ENCODE measurements at regions not wholly inside any gene's neighbourhood (a gene's known extent, or its start where the extent isn't known, plus 50 kb on each side); places are given as distances from the start of the nearest gene placed in this dataset.
"Not testable (repeated sequence)": the region's sequence is repeated elsewhere in the genome, so short reads cannot be mapped to it uniquely, and the experiment has no call there.

DNA sequence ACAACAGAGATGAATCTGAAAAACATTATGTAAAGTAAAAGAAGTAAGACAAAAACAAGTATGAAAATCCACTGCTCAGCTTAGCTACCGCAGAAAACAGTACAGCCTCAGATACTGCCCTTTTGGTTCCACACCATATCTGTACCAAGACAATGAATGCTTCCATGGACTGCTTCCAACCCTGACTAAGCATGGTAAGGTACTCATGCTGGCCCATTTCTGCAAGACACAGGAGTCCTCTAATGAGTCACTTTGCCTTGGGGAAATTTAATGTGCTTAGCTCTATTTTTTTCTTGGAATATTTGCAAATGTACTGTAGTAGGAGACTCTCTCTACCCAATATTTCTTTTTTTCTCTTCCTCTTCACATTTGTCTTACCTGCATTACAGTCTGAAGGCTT lies 931.7 kb upstream of the HS3ST1 start (continued):
- no peak for TF ChIP-seq BRD4 (IDR thresholded peaks at IDR 0.05)
- TF ChIP-seq RFX1 (IDR thresholded peaks at IDR 0.05) = no peak

DNA sequence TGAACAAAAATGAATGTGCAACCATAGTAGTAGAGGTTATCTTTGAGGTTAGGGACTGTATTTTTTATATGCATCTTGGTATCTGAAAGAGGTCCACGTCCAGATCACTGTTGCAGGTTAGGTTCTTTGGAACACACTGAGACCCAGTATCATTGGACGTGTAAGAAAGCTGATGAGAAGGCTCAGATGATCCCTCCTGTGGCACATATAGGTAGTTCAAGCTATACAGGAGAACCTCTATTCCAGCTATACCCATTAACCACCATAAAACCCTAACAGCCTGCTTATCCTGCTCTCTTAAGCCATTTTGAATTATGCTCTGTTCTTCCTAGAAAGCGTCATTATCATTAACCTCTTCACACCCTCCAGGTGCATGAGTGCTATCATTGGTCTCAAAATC lies 930.7 kb upstream of the HS3ST1 start:
- no peak for DNase-seq (ENCODE audit: extremely low read depth in 1 of 4, low spot score in 3 of 4)
- in situ Hi-C loops (cut with MboI) = no loop called here
- whole genome bisulfite sequencing (ENCODE audit: insufficient coverage, low coverage, missing lambda C conversion rate) = 0% methylated on average over 3 of the region's 3 CpGs
- no peaks in the 10 kb centered on the region for H3K27me3 ChIP-seq (ENCODE audit: control insufficient read depth in 2 of 2, insufficient read depth in 2 of 2, low read length in 2 of 2)
- FAIRE-seq = no peak
- POLR2A ChIA-PET = no interaction called here
- no peaks in the 10 kb centered on the region for H3K36me3 ChIP-seq (ENCODE audit: control insufficient read depth, insufficient read depth, low read length)
- no peak overlapping the region for H3K27ac ChIP-seq (ENCODE audit: extremely low read depth, low read depth, low read length)
- H3K4me2 ChIP-seq (ENCODE audit: insufficient read depth, low read length) = no peak overlapping the region
- H2AFZ ChIP-seq (ENCODE audit: low read depth, low read length) = no peak overlapping the region
- BruUV-seq (replicated peaks) = no TSS peak
- no peak overlapping the region for H3K4me3 ChIP-seq
- H3K4me1 ChIP-seq (replicated peaks in 1 of 2; ENCODE audit: control insufficient read depth in 2 of 2, insufficient read depth in 2 of 2, low read length in 2 of 2) = no peaks in the 10 kb centered on the region
- no peaks in the 10 kb centered on the region; the same call in 1 of the 2 replicates for H3K9me3 ChIP-seq (replicated peaks; ENCODE audit: control insufficient read depth, insufficient read depth, low read depth, low read length)
- H3K9me1 ChIP-seq (ENCODE audit: control insufficient read depth, insufficient read depth, low read length) = no peaks in the 10 kb centered on the region
- no peak overlapping the region for H3K9ac ChIP-seq (ENCODE audit: insufficient read depth in 1 of 2, low read depth in 2 of 2, low read length in 2 of 2)
- CTCF ChIA-PET (ENCODE audit: low intra/inter-chr PET ratio) = no interaction called here
- intact Hi-C loops (cut with micrococcal nuclease) = no loop called here
- no peaks in the 10 kb centered on the region for H3K79me2 ChIP-seq (ENCODE audit: control insufficient read depth, insufficient read depth, low read length)
- no peak for ATAC-seq
- TF ChIP-seq NR4A1 (CRISPR knock-in tag; IDR thresholded peaks at IDR 0.05) = no peak
- TF ChIP-seq NR4A1 (tag; IDR thresholded peaks at IDR 0.05) = no peak
- H4K20me1 ChIP-seq (replicated peaks; ENCODE audit: control insufficient read depth, insufficient read depth, low read length) = no peaks in the 10 kb centered on the region

DNA sequence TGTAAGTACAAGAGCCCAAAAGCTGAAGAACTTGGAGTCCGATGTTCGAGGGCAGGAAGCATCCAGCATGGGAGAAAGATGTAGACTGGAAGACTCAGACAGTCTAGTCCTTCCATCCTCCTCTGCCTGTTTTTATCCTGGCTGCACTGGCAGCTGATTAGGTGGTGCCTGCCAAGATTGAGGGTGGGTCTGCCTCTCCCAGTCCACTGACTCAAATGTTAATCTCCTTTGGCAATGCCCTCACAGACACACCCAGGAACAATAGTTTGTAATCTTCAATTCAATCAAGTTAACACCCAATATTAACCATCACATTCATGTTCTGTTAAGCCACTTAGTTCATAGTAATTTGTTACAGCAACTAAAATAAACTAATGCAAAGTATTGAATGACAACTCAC lies 904.4 kb upstream of the HS3ST1 start:
- H3K9me1 ChIP-seq (ENCODE audit: control insufficient read depth, insufficient read depth, low read length); H3K27ac ChIP-seq (ENCODE audit: extremely low read depth, low read depth, low read length); POLR2A ChIA-PET; FAIRE-seq; DNase-seq (ENCODE audit: extremely low read depth in 1 of 4, low spot score in 3 of 4); in situ Hi-C loops (cut with MboI); H3K36me3 ChIP-seq (ENCODE audit: control insufficient read depth, insufficient read depth, low read length); CTCF ChIA-PET (ENCODE audit: low intra/inter-chr PET ratio); H3K9me3 ChIP-seq (replicated peaks; ENCODE audit: control insufficient read depth, insufficient read depth, low read depth, low read length); H4K20me1 ChIP-seq (replicated peaks; ENCODE audit: control insufficient read depth, insufficient read depth, low read length); H3K9ac ChIP-seq (ENCODE audit: insufficient read depth in 1 of 2, low read depth in 2 of 2, low read length in 2 of 2); H3K79me2 ChIP-seq (ENCODE audit: control insufficient read depth, insufficient read depth, low read length); H3K4me1 ChIP-seq (replicated peaks in 1 of 2; ENCODE audit: control insufficient read depth in 2 of 2, insufficient read depth in 2 of 2, low read length in 2 of 2); BruUV-seq (replicated peaks); ATAC-seq; H3K27me3 ChIP-seq (ENCODE audit: control insufficient read depth in 2 of 2, insufficient read depth in 2 of 2, low read length in 2 of 2); H3K4me2 ChIP-seq (ENCODE audit: insufficient read depth, low read length); H3K4me3 ChIP-seq; H2AFZ ChIP-seq (ENCODE audit: low read depth, low read length); intact Hi-C loops (cut with micrococcal nuclease): not testable (repeated sequence)
- WGBS (ENCODE audit: insufficient coverage, low coverage, missing lambda C conversion rate) = 0% methylated on average over 2 of the region's 2 CpGs

All from K562 (cell line).